Endothelial cell (in vitro differentiated cells): ENCODE measurements at regions not wholly inside any gene's neighbourhood (a gene's known extent, or its start where the extent isn't known, plus 50 kb on each side); places are given as distances from the start of the nearest gene placed in this dataset.

Experiments
- DNase-seq: peaks from one replicate; pipeline ENCODE4 v3.0.0; 2021; ENCODE audit warnings: low spot score
- H3K27ac Mint-ChIP-seq: one replicate; pipeline ENCODE4 v1.8.0; 2021; ENCODE audit warnings: mixed read lengths, inconsistent platforms; ENCODE audit not compliant: unreplicated experiment
- H3K27me3 Mint-ChIP-seq: one replicate; pipeline ENCODE4 v1.8.0; 2021; ENCODE audit warnings: mild to moderate bottlenecking, moderate library complexity, mixed read lengths, inconsistent platforms; ENCODE audit not compliant: unreplicated experiment
- H3K36me3 Mint-ChIP-seq: one replicate; pipeline ENCODE4 v1.8.0; 2021; ENCODE audit warnings: mild to moderate bottlenecking, low read depth, mixed read lengths, inconsistent platforms; ENCODE audit not compliant: unreplicated experiment
- H3K4me1 Mint-ChIP-seq: one replicate; pipeline ENCODE4 v1.8.0; 2021; ENCODE audit warnings: mild to moderate bottlenecking, mixed read lengths, inconsistent platforms; ENCODE audit not compliant: unreplicated experiment
- H3K4me3 Mint-ChIP-seq: one replicate; pipeline ENCODE4 v1.8.0; 2021; ENCODE audit warnings: mild to moderate bottlenecking, mixed read lengths, inconsistent platforms; ENCODE audit not compliant: unreplicated experiment
- H3K9me3 Mint-ChIP-seq: one replicate; pipeline ENCODE4 v1.8.0; 2021; ENCODE audit warnings: mixed read lengths, inconsistent platforms; ENCODE audit not compliant: unreplicated experiment
- CTCF ChIP-seq: fragments of 200-600 bp; sonication (generic); IDR thresholded peaks from one replicate; pipeline ENCODE4 v1.5.0; 2021; ENCODE audit warnings: antibody characterized with exemption; ENCODE audit not compliant: unreplicated experiment

GRCh38 chr1:5331101-5331500 is 661.1 kb downstream of the NPHP4 start:
- Mint-ChIP-seq H3K4me1 (no peaks in the 10 kb centered on the region), H3K9me3 (peaks cover 6% of the 10 kb centered on the region), H3K27ac (no peak overlapping the region), H3K4me3 (no peak overlapping the region), H3K36me3 (no peaks in the 10 kb centered on the region), H3K27me3 (peaks cover 3% of the 10 kb centered on the region)
- DNase-seq = no peak
- no peak for TF ChIP-seq CTCF

GRCh38 chr1:5329068-5329739 is 663.0 kb downstream of the NPHP4 start:
- Mint-ChIP-seq H3K27me3 (peaks cover 3% of the 10 kb centered on the region), H3K36me3 (no peaks in the 10 kb centered on the region), H3K4me1 (no peaks in the 10 kb centered on the region), H3K27ac (no peak overlapping the region), H3K9me3 (peaks cover 6% of the 10 kb centered on the region), H3K4me3 (no peak overlapping the region)
- no peak for DNase-seq
- no peak for TF ChIP-seq CTCF

GRCh38 chr1:5324883-5325282 is 667.3 kb downstream of the NPHP4 start:
- H3K27me3 Mint-ChIP-seq = peaks cover 1% of the 10 kb centered on the region
- no peak overlapping the region for H3K27ac Mint-ChIP-seq
- H3K4me3 Mint-ChIP-seq = no peak overlapping the region
- no peaks in the 10 kb centered on the region for H3K4me1 Mint-ChIP-seq
- no peak for DNase-seq
- TF ChIP-seq CTCF = no peak
- H3K36me3 Mint-ChIP-seq = no peaks in the 10 kb centered on the region
- no peaks in the 10 kb centered on the region for H3K9me3 Mint-ChIP-seq

GRCh38 chr1:5318143-5318816 is 663.9 kb downstream of the AJAP1 start:
- Mint-ChIP-seq H3K27me3 (no peaks in the 10 kb centered on the region), H3K4me1 (no peaks in the 10 kb centered on the region), H3K4me3 (no peak overlapping the region), H3K27ac (no peak overlapping the region), H3K9me3 (no peaks in the 10 kb centered on the region), H3K36me3 (no peaks in the 10 kb centered on the region)
- no peak for TF ChIP-seq CTCF
- DNase-seq = no peak

- Mint-ChIP-seq H3K27me3 (peaks cover 2% of the 10 kb centered on the region), H3K4me3 (no peak overlapping the region), H3K36me3 (no peaks in the 10 kb centered on the region), H3K9me3 (no peaks in the 10 kb centered on the region), H3K27ac (no peak overlapping the region), H3K4me1 (no peaks in the 10 kb centered on the region)
- DNase-seq = no peak
- TF ChIP-seq CTCF = no peak
These were observed 663.0 kb downstream of the AJAP1 start for GRCh38 chr1:5317391-5317790.
